MM.1S (cell line): ENCODE measurements at regions not wholly inside any gene's neighbourhood (a gene's known extent, or its start where the extent isn't known, plus 50 kb on each side); places are given as distances from the start of the nearest gene placed in this dataset.

ENCODE experiments used
- EZH2 ChIP-seq: fragments of 300-600 bp; sonication (generic); optimal IDR thresholded peaks from 2 replicates; pipeline ENCODE3; 2017; ENCODE audit warnings: low read depth, mild to moderate bottlenecking, antibody characterized with exemption, low read length, mixed read lengths
- EZH2phosphoT487 ChIP-seq: fragments of 300-600 bp; sonication (generic); IDR thresholded peaks from 2 replicates; pipeline ENCODE4 v1.6.1; 2018; ENCODE audit warnings: antibody characterized with exemption, low read length
- TF ChIP-seq, protein P1 (sequence below): fragments of 300-600 bp; sonication (generic); IDR thresholded peaks from 2 replicates; pipeline ENCODE4 v1.5.1; 2016; ENCODE audit warnings: antibody characterized with exemption, low read length, mixed read lengths

DNA sequence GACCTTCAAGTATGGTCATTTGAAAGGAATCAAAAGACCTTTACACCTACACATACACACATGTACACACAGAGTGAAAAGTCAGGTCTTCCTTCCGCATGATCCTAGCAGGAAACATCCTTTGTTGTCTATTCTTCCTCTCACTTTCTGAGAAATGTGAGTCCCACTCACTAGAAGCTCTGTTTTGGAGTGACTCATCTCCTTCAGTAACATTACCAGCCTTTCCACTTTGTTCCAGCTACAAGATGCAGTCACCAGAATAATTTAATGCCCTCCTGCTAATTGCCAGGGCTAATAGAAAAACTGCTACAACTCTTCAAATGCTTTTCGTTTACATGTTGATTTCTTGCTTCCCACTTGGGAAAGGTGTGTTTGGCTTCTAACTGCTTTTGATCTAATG, 417.3 kb downstream of the RASEF start:
- TF ChIP-seq, protein P1, sequence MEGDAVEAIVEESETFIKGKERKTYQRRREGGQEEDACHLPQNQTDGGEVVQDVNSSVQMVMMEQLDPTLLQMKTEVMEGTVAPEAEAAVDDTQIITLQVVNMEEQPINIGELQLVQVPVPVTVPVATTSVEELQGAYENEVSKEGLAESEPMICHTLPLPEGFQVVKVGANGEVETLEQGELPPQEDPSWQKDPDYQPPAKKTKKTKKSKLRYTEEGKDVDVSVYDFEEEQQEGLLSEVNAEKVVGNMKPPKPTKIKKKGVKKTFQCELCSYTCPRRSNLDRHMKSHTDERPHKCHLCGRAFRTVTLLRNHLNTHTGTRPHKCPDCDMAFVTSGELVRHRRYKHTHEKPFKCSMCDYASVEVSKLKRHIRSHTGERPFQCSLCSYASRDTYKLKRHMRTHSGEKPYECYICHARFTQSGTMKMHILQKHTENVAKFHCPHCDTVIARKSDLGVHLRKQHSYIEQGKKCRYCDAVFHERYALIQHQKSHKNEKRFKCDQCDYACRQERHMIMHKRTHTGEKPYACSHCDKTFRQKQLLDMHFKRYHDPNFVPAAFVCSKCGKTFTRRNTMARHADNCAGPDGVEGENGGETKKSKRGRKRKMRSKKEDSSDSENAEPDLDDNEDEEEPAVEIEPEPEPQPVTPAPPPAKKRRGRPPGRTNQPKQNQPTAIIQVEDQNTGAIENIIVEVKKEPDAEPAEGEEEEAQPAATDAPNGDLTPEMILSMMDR, result no peak
- no peak for TF ChIP-seq EZH2
- no peak for TF ChIP-seq EZH2phosphoT487
